ENCODE measurements at regions not wholly inside any gene's neighbourhood (a gene's known extent, or its start where the extent isn't known, plus 50 kb on each side); places are given as distances from the start of the nearest gene placed in this dataset.

GRCh38 chr16:50482271-50482670 is 65.9 kb upstream of the NKD1 start:
- TF ChIP-seq CTCF (IDR thresholded peaks at IDR 0.05; ENCODE audit: control extremely low read depth, extremely low read depth): no peak
- Histone ChIP-seq H3K36me3 (ENCODE audit: control insufficient read depth in 4 of 4, insufficient read depth in 4 of 4, low read length in 4 of 4) (no peaks in the 10 kb centered on the region), H3K9me3 (ENCODE audit: control insufficient read depth in 4 of 4, insufficient read depth in 3 of 4, low read length in 3 of 4) (peaks cover 0 to 7% (median 2%) of the 10 kb centered on the region in 4 donors), H3K9ac (ENCODE audit: insufficient read depth in 1 of 2, low read length in 2 of 2) (no peak overlapping the region), H3K4me1 (ENCODE audit: control insufficient read depth in 5 of 5, insufficient read depth in 5 of 5, low read length in 5 of 5) (no peaks in the 10 kb centered on the region), H3K4me3 (no peak overlapping the region), H3K27me3 (ENCODE audit: control insufficient read depth in 3 of 3, insufficient read depth in 3 of 3, low read length in 2 of 3) (no peaks in the 10 kb centered on the region), H3K27ac (ENCODE audit: low read depth in 1 of 2, low read length in 1 of 2) (no peak overlapping the region)
- 85 to 87% methylated on average over 5 of the region's 5 CpGs for WGBS, 2 donors
- ATAC-seq (ENCODE audit: insufficient read depth, low FRiP score) (no peak), DNase-seq (no peak)

GRCh38 chr16:50480206-50480605 is 68.0 kb upstream of the NKD1 start:
- no peak for ATAC-seq (ENCODE audit: insufficient read depth, low FRiP score)
- DNase-seq: no peak
- H3K36me3 ChIP-seq (ENCODE audit: control insufficient read depth in 4 of 4, insufficient read depth in 4 of 4, low read length in 4 of 4): no peaks in the 10 kb centered on the region
- H3K27ac ChIP-seq (ENCODE audit: low read depth in 1 of 2, low read length in 1 of 2): no peak overlapping the region
- peaks cover 0 to 6% (median under 1%) of the 10 kb centered on the region in 4 donors for H3K9me3 ChIP-seq (ENCODE audit: control insufficient read depth in 4 of 4, insufficient read depth in 3 of 4, low read length in 3 of 4)
- no peaks in the 10 kb centered on the region for H3K4me1 ChIP-seq (ENCODE audit: control insufficient read depth in 5 of 5, insufficient read depth in 5 of 5, low read length in 5 of 5)
- H3K9ac ChIP-seq (ENCODE audit: insufficient read depth in 1 of 2, low read length in 2 of 2): no peak overlapping the region
- H3K4me3 ChIP-seq: no peak overlapping the region
- no peaks in the 10 kb centered on the region for H3K27me3 ChIP-seq (ENCODE audit: control insufficient read depth in 3 of 3, insufficient read depth in 3 of 3, low read length in 2 of 3)
- WGBS, 2 donors: 69 to 84% methylated on average over 3 of the region's 3 CpGs
- TF ChIP-seq CTCF (IDR thresholded peaks at IDR 0.05; ENCODE audit: control extremely low read depth, extremely low read depth): no peak

- DNase-seq (no peak), ATAC-seq (ENCODE audit: insufficient read depth, low FRiP score) (no peak)
- Histone ChIP-seq H3K27me3 (ENCODE audit: control insufficient read depth in 3 of 3, insufficient read depth in 3 of 3, low read length in 2 of 3) (no peaks in the 10 kb centered on the region), H3K27ac (ENCODE audit: low read depth in 1 of 2, low read length in 1 of 2) (no peak overlapping the region), H3K4me1 (ENCODE audit: control insufficient read depth in 5 of 5, insufficient read depth in 5 of 5, low read length in 5 of 5) (no peaks in the 10 kb centered on the region), H3K9ac (ENCODE audit: insufficient read depth in 1 of 2, low read length in 2 of 2) (no peak overlapping the region), H3K4me3 (no peak overlapping the region), H3K36me3 (ENCODE audit: control insufficient read depth in 4 of 4, insufficient read depth in 4 of 4, low read length in 4 of 4) (no peaks in the 10 kb centered on the region), H3K9me3 (ENCODE audit: control insufficient read depth in 4 of 4, insufficient read depth in 3 of 4, low read length in 3 of 4) (peaks cover 0 to 5% (median 0%) of the 10 kb centered on the region in 4 donors)
- WGBS, 2 donors: 81 to 87% methylated on average over 5 of the region's 5 CpGs
- no peak for TF ChIP-seq CTCF (IDR thresholded peaks at IDR 0.05; ENCODE audit: control extremely low read depth, extremely low read depth)
Observed at GRCh38 chr16:50479771-50480170, 68.4 kb upstream of the NKD1 start.

- Histone ChIP-seq H3K4me3 (no peak overlapping the region), H3K27ac (ENCODE audit: low read depth in 1 of 2, low read length in 1 of 2) (no peak overlapping the region), H3K27me3 (ENCODE audit: control insufficient read depth in 3 of 3, insufficient read depth in 3 of 3, low read length in 2 of 3) (no peaks in the 10 kb centered on the region), H3K4me1 (ENCODE audit: control insufficient read depth in 5 of 5, insufficient read depth in 5 of 5, low read length in 5 of 5) (no peaks in the 10 kb centered on the region), H3K36me3 (ENCODE audit: control insufficient read depth in 4 of 4, insufficient read depth in 4 of 4, low read length in 4 of 4) (no peaks in the 10 kb centered on the region), H3K9me3 (ENCODE audit: control insufficient read depth in 4 of 4, insufficient read depth in 3 of 4, low read length in 3 of 4) (peaks cover 0 to 3% (median 0%) of the 10 kb centered on the region in 4 donors), H3K9ac (ENCODE audit: insufficient read depth in 1 of 2, low read length in 2 of 2) (no peak overlapping the region)
- no peak for DNase-seq
- no peak for ATAC-seq (ENCODE audit: insufficient read depth, low FRiP score)
- TF ChIP-seq CTCF (IDR thresholded peaks at IDR 0.05; ENCODE audit: control extremely low read depth, extremely low read depth): no peak
- WGBS, 2 donors: 64 to 70% methylated on average over 9 of the region's 9 CpGs
Observed at GRCh38 chr16:50478773-50479149, 69.4 kb upstream of the NKD1 start.
